ENCODE measurements at regions not wholly inside any gene's neighbourhood (a gene's known extent, or its start where the extent isn't known, plus 50 kb on each side); places are given as distances from the start of the nearest gene placed in this dataset.

DNA sequence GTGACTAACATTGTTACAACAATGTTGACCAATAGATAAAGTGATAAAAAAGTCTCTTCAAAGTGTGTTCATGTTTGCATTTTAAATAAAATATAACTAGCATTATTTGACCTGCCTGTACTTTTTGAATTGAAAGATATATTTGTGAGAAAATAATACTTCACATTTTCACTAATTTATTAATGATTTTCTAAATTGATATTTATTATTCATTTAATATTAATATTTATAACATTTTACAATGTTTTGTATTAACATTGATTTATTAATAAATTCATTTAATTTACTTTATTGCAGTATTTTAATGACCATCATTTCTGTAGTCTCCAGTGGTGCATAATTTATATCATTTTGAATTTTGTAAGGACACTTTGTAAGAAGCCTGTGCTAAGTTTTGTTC, 150.0 kb upstream of the BET1 start (continued):
- TF ChIP-seq CBX3 (IDR thresholded peaks at IDR 0.05; ENCODE audit: borderline replicate concordance in 1 of 2, low read length in 2 of 2) (no peak), ZNF212 (CRISPR knock-in tag; IDR thresholded peaks at IDR 0.05) (no peak), CXXC5 (CRISPR knock-in tag; IDR thresholded peaks at IDR 0.05) (no peak), ZZZ3 (IDR thresholded peaks at IDR 0.05) (no peak), KLF16 (IDR thresholded peaks at IDR 0.05) (no peak), ZNF184 (CRISPR knock-in tag; IDR thresholded peaks at IDR 0.05) (no peak), DPF2 (IDR thresholded peaks at IDR 0.05) (no peak)

GRCh38 chr7:94154858-94155257, 150.7 kb upstream of the BET1 start:
- Histone ChIP-seq H3K9me3 (replicated peaks; ENCODE audit: control insufficient read depth, insufficient read depth, low read depth, low read length) (no peaks in the 10 kb centered on the region), H3K9ac (ENCODE audit: insufficient read depth in 1 of 2, low read depth in 2 of 2, low read length in 2 of 2) (no peak overlapping the region), H3K27me3 (ENCODE audit: control insufficient read depth in 2 of 2, insufficient read depth in 2 of 2, low read length in 2 of 2) (no peaks in the 10 kb centered on the region), H3K79me2 (ENCODE audit: control insufficient read depth, insufficient read depth, low read length) (no peaks in the 10 kb centered on the region), H3K9me1 (ENCODE audit: control insufficient read depth, insufficient read depth, low read length) (no peaks in the 10 kb centered on the region), H3K36me3 (ENCODE audit: control insufficient read depth, insufficient read depth, low read length) (no peaks in the 10 kb centered on the region), H2AFZ (ENCODE audit: low read depth, low read length) (no peak overlapping the region), H3K4me2 (ENCODE audit: insufficient read depth, low read length) (no peak overlapping the region), H3K4me1 (replicated peaks in 1 of 2; ENCODE audit: control insufficient read depth in 2 of 2, insufficient read depth in 2 of 2, low read length in 2 of 2) (no peaks in the 10 kb centered on the region), H3K4me3 (no peak overlapping the region), H3K27ac (ENCODE audit: extremely low read depth, low read depth, low read length) (no peak overlapping the region), H4K20me1 (replicated peaks; ENCODE audit: control insufficient read depth, insufficient read depth, low read length) (no peaks in the 10 kb centered on the region)
- DNase-seq (ENCODE audit: extremely low read depth in 1 of 4, low spot score in 3 of 4) (no peak), ATAC-seq (no peak), FAIRE-seq (no peak)
- in situ Hi-C loops (cut with MboI) (no loop called here), intact Hi-C loops (cut with micrococcal nuclease) (no loop called here)
- ChIA-PET POLR2A (no interaction called here), CTCF (ENCODE audit: low intra/inter-chr PET ratio) (no interaction called here)
- TF ChIP-seq, protein P1, sequence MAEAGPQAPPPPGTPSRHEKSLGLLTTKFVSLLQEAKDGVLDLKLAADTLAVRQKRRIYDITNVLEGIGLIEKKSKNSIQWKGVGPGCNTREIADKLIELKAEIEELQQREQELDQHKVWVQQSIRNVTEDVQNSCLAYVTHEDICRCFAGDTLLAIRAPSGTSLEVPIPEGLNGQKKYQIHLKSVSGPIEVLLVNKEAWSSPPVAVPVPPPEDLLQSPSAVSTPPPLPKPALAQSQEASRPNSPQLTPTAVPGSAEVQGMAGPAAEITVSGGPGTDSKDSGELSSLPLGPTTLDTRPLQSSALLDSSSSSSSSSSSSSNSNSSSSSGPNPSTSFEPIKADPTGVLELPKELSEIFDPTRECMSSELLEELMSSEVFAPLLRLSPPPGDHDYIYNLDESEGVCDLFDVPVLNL (CRISPR knock-in tag; IDR thresholded peaks at IDR 0.05; ENCODE audit: low read depth), result no peak
- TF ChIP-seq SMAD2 (IDR thresholded peaks at IDR 0.05; ENCODE audit: low read depth, low read length) (no peak), ARHGAP35 (IDR thresholded peaks at IDR 0.05; ENCODE audit: partially characterized antibody) (no peak), SLC30A9 (CRISPR knock-in tag; IDR thresholded peaks at IDR 0.05) (no peak), LCOR (CRISPR knock-in tag; IDR thresholded peaks at IDR 0.05) (no peak)
- WGBS (ENCODE audit: insufficient coverage, low coverage, missing lambda C conversion rate), result 0% methylated on average over 3 of the region's 3 CpGs
- BruUV-seq (replicated peaks), result no TSS peak
